ENCODE measurements at regions not wholly inside any gene's neighbourhood (a gene's known extent, or its start where the extent isn't known, plus 50 kb on each side); places are given as distances from the start of the nearest gene placed in this dataset.

GRCh38 chr6:22621701-22622100 lies 52.3 kb downstream of the HDGFL1 start:
- no peak for FAIRE-seq

DNA sequence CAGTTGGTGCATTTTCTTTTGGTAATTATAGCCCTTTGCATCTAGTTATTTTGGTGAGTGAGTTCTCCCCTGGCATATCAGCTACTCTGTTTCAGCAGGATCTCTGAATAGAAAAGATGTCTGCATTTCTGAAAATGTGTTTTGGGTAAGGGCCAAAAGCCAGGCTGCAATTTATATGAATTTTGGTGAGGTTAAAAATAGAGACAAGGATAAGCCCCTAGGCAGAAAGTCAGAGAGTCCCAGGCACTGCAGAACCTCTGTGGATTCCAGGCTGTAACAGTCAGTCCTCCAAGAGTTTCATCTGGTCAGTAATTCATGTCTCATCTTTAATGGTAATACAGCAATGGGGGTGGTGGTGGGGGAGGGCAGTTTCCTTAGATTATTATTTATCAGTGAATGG lies 53.0 kb downstream of the HDGFL1 start:
- no peak for FAIRE-seq
- no peak for DNase-seq (ENCODE audit: insufficient read length, low spot score)

More at GRCh38 chr6:22621701-22622100, 52.3 kb downstream of the HDGFL1 start:
- DNase-seq (ENCODE audit: insufficient read length, low spot score), result no peak

DNA sequence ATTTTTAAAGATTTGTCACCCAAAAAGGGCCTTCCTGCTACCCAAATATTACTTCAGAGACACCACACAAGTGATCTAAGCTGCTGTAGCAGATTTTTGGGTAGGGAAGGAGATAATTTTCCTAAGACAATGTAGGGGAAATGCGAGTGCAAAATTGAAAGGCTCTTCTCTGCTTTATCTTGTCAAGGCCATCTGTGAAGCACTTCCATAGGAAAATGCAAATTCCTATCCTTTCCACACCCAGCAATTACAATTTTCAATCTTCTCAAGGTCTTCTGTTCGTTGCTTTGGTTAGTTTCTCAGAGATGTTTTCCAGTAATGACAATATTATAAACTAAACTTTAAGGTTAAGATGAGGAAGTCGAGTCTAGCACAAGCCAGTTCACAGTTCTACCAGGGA lies 53.4 kb downstream of the HDGFL1 start:
- no peak for DNase-seq (ENCODE audit: insufficient read length, low spot score)
- FAIRE-seq, result no peak

- DNase-seq (ENCODE audit: insufficient read length, low spot score) (no peak), FAIRE-seq (no peak)
These were observed 58.3 kb downstream of the HDGFL1 start for GRCh38 chr6:22627644-22628043.

DNA sequence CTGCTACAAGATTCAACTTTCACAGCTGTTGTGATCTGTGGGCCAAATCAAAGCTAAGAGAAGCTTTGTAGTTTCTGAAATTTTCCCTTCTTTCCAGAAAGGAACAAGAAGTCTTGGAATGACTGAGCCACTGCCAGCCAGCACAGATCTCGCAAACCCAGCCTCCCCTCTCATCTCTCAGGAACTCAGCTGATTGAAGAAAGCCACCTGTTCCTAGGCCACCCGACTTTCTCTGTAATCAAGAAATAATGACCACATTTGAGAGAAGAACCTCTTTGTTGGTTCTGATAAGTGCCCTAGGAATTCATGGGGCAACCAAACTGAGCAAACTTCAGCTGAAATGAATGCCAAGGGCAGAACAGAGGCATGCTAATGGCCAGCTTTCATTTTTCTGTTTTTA lies 61.7 kb downstream of the HDGFL1 start:
- DNase-seq (ENCODE audit: insufficient read length, low spot score), result no peak
- FAIRE-seq, result no peak

GRCh38 chr6:22632581-22633145 lies 63.3 kb downstream of the HDGFL1 start:
- no peak for FAIRE-seq

GRCh38 chr6:22636452-22636851 lies 67.1 kb downstream of the HDGFL1 start:
- DNase-seq (ENCODE audit: insufficient read length, low spot score), result no peak
- FAIRE-seq, result no peak

More at GRCh38 chr6:22632581-22633145, 63.3 kb downstream of the HDGFL1 start:
- no peak for DNase-seq (ENCODE audit: insufficient read length, low spot score)

DNA sequence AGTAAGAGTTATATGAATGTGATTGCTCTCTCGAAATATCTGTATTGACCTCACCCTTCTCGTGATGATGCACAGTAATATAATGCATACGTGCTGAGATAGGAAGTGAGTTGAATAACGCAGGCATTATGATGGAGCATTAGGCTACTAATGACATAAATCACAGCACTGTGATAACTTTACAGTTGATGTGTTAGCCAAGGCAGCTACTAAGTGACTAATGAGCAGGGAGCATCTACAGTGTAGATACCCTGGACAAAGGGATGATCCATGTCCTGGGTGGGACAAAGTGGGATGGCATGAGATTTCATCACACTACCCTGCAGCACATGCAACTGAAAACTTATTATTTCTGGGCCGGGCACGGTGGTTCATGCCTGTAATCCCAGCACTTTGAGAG lies 68.4 kb downstream of the HDGFL1 start:
- FAIRE-seq, result no peak
- DNase-seq (ENCODE audit: insufficient read length, low spot score), result no peak

GRCh38 chr6:22638320-22638719 lies 69.0 kb downstream of the HDGFL1 start:
- DNase-seq (ENCODE audit: insufficient read length, low spot score), result no peak
- FAIRE-seq, result no peak

DNA sequence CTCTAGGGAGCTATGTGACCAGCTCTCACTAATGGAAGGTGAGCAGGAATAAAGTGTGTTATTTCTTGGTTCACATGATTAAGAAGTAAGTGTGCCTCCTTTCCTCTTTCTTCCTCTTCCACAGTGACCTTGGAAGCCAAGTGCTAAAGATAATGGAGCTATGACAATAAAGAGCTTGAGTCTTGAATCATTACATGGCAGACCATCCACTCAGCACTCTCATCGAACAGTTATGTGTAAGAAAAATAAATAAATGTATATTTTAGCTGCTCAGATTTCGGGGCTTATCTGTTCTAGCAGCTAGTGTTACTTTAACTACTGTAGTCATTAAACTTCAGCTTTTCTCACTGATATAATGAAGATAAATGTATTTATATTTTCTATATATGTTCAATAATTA lies 72.9 kb downstream of the HDGFL1 start:
- DNase-seq (ENCODE audit: insufficient read length, low spot score) (no peak), FAIRE-seq (no peak)

GRCh38 chr6:22643780-22644179 lies 74.4 kb downstream of the HDGFL1 start:
- no peak for FAIRE-seq
- DNase-seq (ENCODE audit: insufficient read length, low spot score), result no peak

DNA sequence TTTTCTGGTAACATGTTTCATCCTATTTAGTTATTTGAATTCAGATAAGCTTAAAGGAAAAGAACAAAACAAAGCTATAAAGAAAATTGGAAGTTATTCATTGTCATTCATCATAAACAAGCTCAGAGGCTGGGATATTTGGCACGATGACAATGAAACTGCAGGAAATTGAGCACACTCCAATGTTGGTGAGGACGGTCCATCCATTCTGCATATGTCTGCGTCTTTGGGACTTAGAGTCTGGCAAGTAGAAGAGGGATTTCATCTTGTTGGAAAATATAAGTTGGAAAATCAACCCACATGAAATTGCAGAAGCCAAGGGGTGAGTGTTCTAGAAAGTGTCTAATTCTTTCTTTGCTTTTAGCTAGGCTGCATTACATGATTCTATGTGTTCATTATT lies 78.4 kb downstream of the HDGFL1 start:
- FAIRE-seq (no peak), DNase-seq (ENCODE audit: insufficient read length, low spot score) (no peak)

GRCh38 chr6:22651731-22652130 lies 82.4 kb downstream of the HDGFL1 start:
- DNase-seq (ENCODE audit: insufficient read length, low spot score) (no peak), FAIRE-seq (no peak)

- no peak for DNase-seq (ENCODE audit: insufficient read length, low spot score)
- no peak for FAIRE-seq
These were observed 84.7 kb downstream of the HDGFL1 start for GRCh38 chr6:22653980-22654610.

DNA sequence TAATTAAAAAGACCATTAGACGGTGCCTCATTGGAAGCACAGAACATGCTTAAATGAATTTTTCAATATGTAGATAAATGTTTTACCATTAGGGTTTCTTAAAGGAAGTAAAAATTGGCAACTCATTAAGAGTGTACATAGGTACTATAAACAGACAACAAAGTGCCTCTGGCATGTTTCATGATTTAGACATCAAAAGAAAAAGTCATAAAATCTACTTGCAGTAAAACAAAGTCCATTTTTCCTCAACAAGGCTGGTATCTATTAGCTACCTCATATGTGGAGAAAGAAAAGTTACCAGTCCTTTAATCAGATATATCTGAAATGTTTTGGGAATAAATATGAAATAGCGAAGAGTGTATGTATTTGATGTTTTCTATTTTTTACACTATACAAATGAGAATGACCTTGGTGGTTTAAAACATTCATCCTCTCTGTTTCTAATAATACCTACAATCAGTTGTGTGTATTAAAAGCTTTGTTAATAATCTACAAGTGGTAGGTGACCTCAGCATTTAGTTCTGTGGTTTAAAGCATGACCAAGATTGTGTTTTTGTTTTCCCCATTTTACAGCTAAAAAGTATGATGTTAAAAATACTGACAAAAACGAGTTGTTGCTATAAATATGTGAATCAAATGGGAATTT lies 87.5 kb downstream of the HDGFL1 start:
- no peak for FAIRE-seq
- no peak for DNase-seq (ENCODE audit: insufficient read length, low spot score)

GRCh38 chr6:22657352-22657980 lies 88.1 kb downstream of the HDGFL1 start:
- FAIRE-seq, result no peak

GRCh38 chr6:22658183-22658582 lies 88.8 kb downstream of the HDGFL1 start:
- FAIRE-seq, result no peak
- DNase-seq (ENCODE audit: insufficient read length, low spot score), result no peak

More at GRCh38 chr6:22657352-22657980, 88.1 kb downstream of the HDGFL1 start:
- DNase-seq (ENCODE audit: insufficient read length, low spot score), result no peak

GRCh38 chr6:22658934-22659333 lies 89.6 kb downstream of the HDGFL1 start:
- FAIRE-seq, result no peak
- DNase-seq (ENCODE audit: insufficient read length, low spot score), result no peak

GRCh38 chr6:22664968-22665367 lies 95.6 kb downstream of the HDGFL1 start:
- DNase-seq (ENCODE audit: insufficient read length, low spot score) (no peak), FAIRE-seq (no peak)

GRCh38 chr6:22666021-22666420 lies 96.7 kb downstream of the HDGFL1 start:
- DNase-seq (ENCODE audit: insufficient read length, low spot score) (no peak), FAIRE-seq (no peak)

- DNase-seq (ENCODE audit: insufficient read length, low spot score) (no peak), FAIRE-seq (no peak)
These were observed 97.2 kb downstream of the HDGFL1 start for GRCh38 chr6:22666586-22666985.

GRCh38 chr6:22667855-22668254 lies 98.5 kb downstream of the HDGFL1 start:
- FAIRE-seq (no peak), DNase-seq (ENCODE audit: insufficient read length, low spot score) (no peak)

All from GM19239 (cell line).